Psoas muscle (tissue), 7 donors: ENCODE measurements at regions not wholly inside any gene's neighbourhood (a gene's known extent, or its start where the extent isn't known, plus 50 kb on each side); places are given as distances from the start of the nearest gene placed in this dataset.

Experiments
- ATAC-seq, 4 donors: fragments of 200-7000 bp; cut with Tn5 transposase; one replicate each; pipeline ENCODE4 v1.9.1; 2020; ENCODE audit warnings: moderate library complexity in 3 of 4, mild to moderate bottlenecking in 2 of 4
- DNase-seq, 2 donors: peaks; one replicate each; pipeline ENCODE4 v3.0.0-alpha.2; 2020
- H3K27ac ChIP-seq: fragments of 200-600 bp; one replicate; pipeline ENCODE4 v1.8.0; 2022
- H3K27me3 ChIP-seq, 3 donors: fragments of 200-600 bp in 1 of 3; one replicate each; pipeline versions ENCODE4 v1.6.1 to v1.8.0; 2013 to 2022; ENCODE audit warnings: low read length in 2 of 3, mild to moderate bottlenecking in 2 of 3, moderate library complexity in 1 of 3; ENCODE audit not compliant: insufficient read depth in 3 of 3
- H3K36me3 ChIP-seq, 2 donors: fragments of 200-600 bp in 1 of 2; one replicate each; pipeline versions ENCODE4 v1.6.1 to v1.8.0; 2013 to 2022; ENCODE audit warnings: low read depth in 1 of 2, mild to moderate bottlenecking in 1 of 2, moderate library complexity in 1 of 2; ENCODE audit not compliant: insufficient read depth in 1 of 2
- H3K4me1 ChIP-seq: fragments of 200-600 bp; one replicate; pipeline ENCODE4 v1.8.0; 2022
- H3K4me3 ChIP-seq: fragments of 200-600 bp; one replicate; pipeline ENCODE4 v1.8.0; 2022; ENCODE audit warnings: mild to moderate bottlenecking
- H3K9me3 ChIP-seq: fragments of 200-600 bp; one replicate; pipeline ENCODE4 v1.8.0; 2022
- WGBS, 3 donors: extraction: QIAGEN DNeasy Blood & Tissue Kit; methylation state at CpG; one replicate each; pipeline versions ENCODE4 v1.1.6 to v1.1.7; 2013; 5-methylcytosine and 5-hydroxymethylcytosine counted together
- intact Hi-C, 2 donors: fragments of 100-400 bp; cut with DNase I; formaldehyde crosslinking; loops; one replicate each; pipeline versions ENCODE4 v1.11.0 to v1.14.2; 2022
- TF ChIP-seq, protein P1 (sequence below): fragments of 200-600 bp; IDR thresholded peaks from one replicate; pipeline ENCODE4 v1.8.0; 2022; ENCODE audit warnings: antibody characterized with exemption
- donor health status: healthy with polysubstance abuse.
- donor health status: DM: no; HTN: no; CAD: no; lungs with moderate emphysema.
- donor health status: Bipolar disorder and iron deficiency.
- donor health status: healthy.
- donor health status: DM: yes; HTN: yes; CAD: no.
- donor health status: DM: no; HTN: no; CAD: no.
- donor health status: DM: yes; HTN: yes; CAD: no.

GRCh38 chr12:59158681-59159080, 238.4 kb upstream of the LRIG3 start:
- H3K27ac ChIP-seq: no peak overlapping the region
- 66 to 83% (median 79%) methylated on average over 4 of the region's 4 CpGs for WGBS, 3 donors
- H3K4me3 ChIP-seq: no peak overlapping the region
- no peaks in the 10 kb centered on the region for H3K9me3 ChIP-seq
- TF ChIP-seq, protein P1, sequence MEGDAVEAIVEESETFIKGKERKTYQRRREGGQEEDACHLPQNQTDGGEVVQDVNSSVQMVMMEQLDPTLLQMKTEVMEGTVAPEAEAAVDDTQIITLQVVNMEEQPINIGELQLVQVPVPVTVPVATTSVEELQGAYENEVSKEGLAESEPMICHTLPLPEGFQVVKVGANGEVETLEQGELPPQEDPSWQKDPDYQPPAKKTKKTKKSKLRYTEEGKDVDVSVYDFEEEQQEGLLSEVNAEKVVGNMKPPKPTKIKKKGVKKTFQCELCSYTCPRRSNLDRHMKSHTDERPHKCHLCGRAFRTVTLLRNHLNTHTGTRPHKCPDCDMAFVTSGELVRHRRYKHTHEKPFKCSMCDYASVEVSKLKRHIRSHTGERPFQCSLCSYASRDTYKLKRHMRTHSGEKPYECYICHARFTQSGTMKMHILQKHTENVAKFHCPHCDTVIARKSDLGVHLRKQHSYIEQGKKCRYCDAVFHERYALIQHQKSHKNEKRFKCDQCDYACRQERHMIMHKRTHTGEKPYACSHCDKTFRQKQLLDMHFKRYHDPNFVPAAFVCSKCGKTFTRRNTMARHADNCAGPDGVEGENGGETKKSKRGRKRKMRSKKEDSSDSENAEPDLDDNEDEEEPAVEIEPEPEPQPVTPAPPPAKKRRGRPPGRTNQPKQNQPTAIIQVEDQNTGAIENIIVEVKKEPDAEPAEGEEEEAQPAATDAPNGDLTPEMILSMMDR: no peak
- peaks cover 0 to 3% (median 0%) of the 10 kb centered on the region in 3 donors for H3K27me3 ChIP-seq
- intact Hi-C loops: no loop called here
- no peaks in the 10 kb centered on the region for H3K4me1 ChIP-seq
- no peak for ATAC-seq
- H3K36me3 ChIP-seq: no peaks in the 10 kb centered on the region
- DNase-seq: no peak

GRCh38 chr12:59158066-59158465, 237.8 kb upstream of the LRIG3 start:
- no peaks in the 10 kb centered on the region for H3K9me3 ChIP-seq
- no peak overlapping the region for H3K4me3 ChIP-seq
- TF ChIP-seq, protein P1: no peak
- no peaks in the 10 kb centered on the region for H3K4me1 ChIP-seq
- peaks cover 0 to 3% (median 0%) of the 10 kb centered on the region in 3 donors for H3K27me3 ChIP-seq
- H3K36me3 ChIP-seq: no peaks in the 10 kb centered on the region
- 53 to 66% (median 59%) methylated on average over 3 of the region's 3 CpGs for WGBS, 3 donors
- ATAC-seq: no peak
- no peak overlapping the region for H3K27ac ChIP-seq
- intact Hi-C loops: no loop called here
- DNase-seq: no peak

GRCh38 chr12:59155448-59155847, 235.1 kb upstream of the LRIG3 start:
- H3K4me1 ChIP-seq: no peaks in the 10 kb centered on the region
- no peaks in the 10 kb centered on the region for H3K36me3 ChIP-seq
- DNase-seq (no peak), ATAC-seq (no peak)
- H3K27me3 ChIP-seq: peaks cover 0 to 3% (median 0%) of the 10 kb centered on the region in 3 donors
- intact Hi-C loops: no loop called here
- no peak overlapping the region for H3K27ac ChIP-seq
- TF ChIP-seq, protein P1: no peak
- H3K9me3 ChIP-seq: no peaks in the 10 kb centered on the region
- H3K4me3 ChIP-seq: no peak overlapping the region

DNA sequence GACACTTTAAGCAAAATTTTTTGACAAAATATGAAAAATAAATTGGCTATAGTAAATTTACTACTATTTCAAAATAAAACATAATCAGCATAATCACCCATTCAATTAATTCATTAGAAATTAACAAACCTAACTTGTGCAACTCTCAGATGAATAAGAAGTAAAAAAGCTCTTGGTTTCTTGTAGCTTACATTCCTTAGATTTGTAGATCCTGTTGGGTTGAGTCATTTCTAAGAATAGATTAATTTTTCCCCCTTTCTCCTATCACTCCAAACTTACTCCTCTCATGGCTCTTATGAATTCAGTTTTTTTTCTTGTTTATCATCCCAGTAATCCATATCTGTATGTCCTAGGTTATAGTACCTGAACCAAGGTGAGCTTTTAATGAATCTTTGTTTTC, 230.9 kb upstream of the LRIG3 start:
- DNase-seq: no peak
- no peak for ATAC-seq
- intact Hi-C loops: loop anchor here (2.0 to 5.0 kb wide), 5 partner anchors 39 to 1169 kb away; no protein-coding TSS in a partner anchor
- TF ChIP-seq, protein P1: no peak
- Histone ChIP-seq H3K4me1 (no peaks in the 10 kb centered on the region), H3K9me3 (no peaks in the 10 kb centered on the region), H3K36me3 (no peaks in the 10 kb centered on the region), H3K27ac (no peak overlapping the region), H3K27me3 (no peaks in the 10 kb centered on the region), H3K4me3 (no peak overlapping the region)

DNA sequence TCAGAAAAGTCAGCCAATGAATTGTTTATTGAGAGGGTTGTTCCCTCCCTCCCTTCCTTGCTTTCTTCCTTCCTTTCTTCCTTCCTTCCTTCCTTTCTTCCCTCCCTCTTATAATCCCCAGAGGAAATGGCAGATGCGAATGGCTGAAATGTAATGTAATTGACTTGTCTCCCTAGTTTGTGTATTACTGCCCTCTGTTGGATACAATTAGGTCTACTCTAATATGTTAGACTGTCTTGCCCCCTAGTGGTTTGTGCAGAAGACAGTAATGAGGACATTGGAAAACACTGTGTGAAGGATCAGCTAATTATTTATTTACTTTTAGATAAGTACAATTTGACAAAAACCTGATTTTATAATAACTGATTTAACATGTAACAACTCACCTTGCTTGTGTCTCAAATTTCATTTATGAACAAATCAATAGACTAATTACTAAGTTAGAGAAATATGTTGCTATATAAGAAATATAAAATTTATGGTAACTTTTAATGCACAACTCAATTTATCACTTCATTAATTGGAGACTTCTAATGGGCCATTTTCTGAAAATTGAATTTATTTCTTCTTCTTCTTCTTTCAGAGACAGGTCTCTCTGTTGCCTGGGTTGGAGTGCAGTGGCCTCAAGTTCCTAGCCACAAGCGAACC, 229.8 kb upstream of the LRIG3 start:
- Histone ChIP-seq H3K4me3 (no peak overlapping the region), H3K9me3 (no peaks in the 10 kb centered on the region), H3K4me1 (no peaks in the 10 kb centered on the region), H3K36me3 (no peaks in the 10 kb centered on the region), H3K27ac (no peak overlapping the region), H3K27me3 (no peaks in the 10 kb centered on the region)
- TF ChIP-seq, protein P1: peak; percentile 92
- WGBS, 3 donors: 50 to 51% (median 50%) methylated on average over 2 of the region's 2 CpGs
- DNase-seq (no peak), ATAC-seq (peak; percentile 84 to 94 (median 92))
- intact Hi-C loops: loop anchor here (2.0 to 5.0 kb wide), 5 partner anchors 38 to 1168 kb away; no protein-coding TSS in a partner anchor
